HG02970 (cell line): ENCODE measurements at regions not wholly inside any gene's neighbourhood (a gene's known extent, or its start where the extent isn't known, plus 50 kb on each side); places are given as distances from the start of the nearest gene placed in this dataset.

ENCODE experiments used
- ATAC-seq: cut with Tn5 transposase; IDR thresholded peaks from one replicate; pipeline ENCODE4 v1.9.1; 2021; ENCODE audit warnings: mild to moderate bottlenecking, moderate library complexity, moderate number of reproducible peaks; ENCODE audit not compliant: unreplicated experiment, low FRiP score

- ATAC-seq, result no peak
Observed at GRCh38 chr17:72254808-72255449, 134.1 kb downstream of the SOX9 start.

GRCh38 chr17:72255481-72255880 is 134.7 kb downstream of the SOX9 start:
- no peak for ATAC-seq

- no peak for ATAC-seq
Observed at GRCh38 chr17:72258711-72259110, 137.9 kb downstream of the SOX9 start.

- no peak for ATAC-seq
Observed at GRCh38 chr17:72259922-72260321, 139.1 kb downstream of the SOX9 start.

- no peak for ATAC-seq
Observed at GRCh38 chr17:72262766-72263165, 141.9 kb downstream of the SOX9 start.

GRCh38 chr17:72264682-72265405 is 144.0 kb downstream of the SOX9 start:
- no peak for ATAC-seq

- no peak for ATAC-seq
Observed at GRCh38 chr17:72266112-72266775, 145.4 kb downstream of the SOX9 start.

GRCh38 chr17:72267601-72268000 is 146.8 kb downstream of the SOX9 start:
- ATAC-seq, result no peak

GRCh38 chr17:72268431-72268830 is 147.6 kb downstream of the SOX9 start:
- no peak for ATAC-seq

- ATAC-seq, result no peak
Observed at GRCh38 chr17:72270273-72270924, 149.6 kb downstream of the SOX9 start.

- no peak for ATAC-seq
Observed at GRCh38 chr17:72271603-72272002, 150.8 kb downstream of the SOX9 start.

GRCh38 chr17:72273289-72274056 is 152.7 kb downstream of the SOX9 start:
- no peak for ATAC-seq

- no peak for ATAC-seq
Observed at GRCh38 chr17:72274614-72275013, 153.8 kb downstream of the SOX9 start.

GRCh38 chr17:72280881-72281280 is 160.1 kb downstream of the SOX9 start:
- no peak for ATAC-seq

- ATAC-seq, result no peak
Observed at GRCh38 chr17:72282439-72283029, 161.7 kb downstream of the SOX9 start.

- no peak for ATAC-seq
Observed at GRCh38 chr17:72284806-72285205, 164.0 kb downstream of the SOX9 start.

GRCh38 chr17:72287586-72287985 is 166.8 kb downstream of the SOX9 start:
- no peak for ATAC-seq

GRCh38 chr17:72294487-72294893 is 173.7 kb downstream of the SOX9 start:
- no peak for ATAC-seq

- no peak for ATAC-seq
Observed at GRCh38 chr17:72295916-72296315, 175.1 kb downstream of the SOX9 start.

- ATAC-seq, result no peak
Observed at GRCh38 chr17:72296456-72296855, 175.6 kb downstream of the SOX9 start.
